ENCODE measurements at regions not wholly inside any gene's neighbourhood (a gene's known extent, or its start where the extent isn't known, plus 50 kb on each side); places are given as distances from the start of the nearest gene placed in this dataset.
"Not testable (repeated sequence)": the region's sequence is repeated elsewhere in the genome, so short reads cannot be mapped to it uniquely, and the experiment has no call there.

DNA sequence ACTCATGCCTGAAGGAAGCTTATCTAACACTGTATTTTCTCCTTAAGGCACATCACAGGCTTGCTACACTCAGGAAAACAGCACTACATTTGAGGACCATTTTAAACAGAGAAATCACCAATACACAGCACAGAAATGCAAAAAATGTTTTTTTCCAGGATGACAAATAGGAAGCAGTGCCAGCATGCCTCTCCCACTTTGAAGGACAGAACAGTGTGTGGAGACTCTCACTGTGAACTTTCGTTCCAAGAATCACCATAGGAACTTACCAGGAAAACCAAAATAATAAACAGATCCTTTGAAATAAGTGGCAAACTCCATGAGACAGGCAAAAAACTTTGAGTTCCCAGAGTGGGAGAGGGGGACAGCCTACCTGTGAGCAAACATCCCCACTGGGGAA lies 217.8 kb upstream of the MAST4 start:
- H3K4me1 ChIP-seq (ENCODE audit: insufficient read depth, insufficient read length): no peaks in the 10 kb centered on the region
- no peak for DNase-seq (ENCODE audit: low read depth, low spot score)
- no peak overlapping the region for H3K4me3 ChIP-seq (ENCODE audit: insufficient read length, low read depth)
- no peaks in the 10 kb centered on the region for H3K36me3 ChIP-seq (ENCODE audit: insufficient read depth, insufficient read length, low read length)
- H3K9me3 ChIP-seq (ENCODE audit: insufficient read depth, low read length): no peaks in the 10 kb centered on the region
- no peak overlapping the region for H3K9ac ChIP-seq (ENCODE audit: insufficient read length, low read depth)
- TF ChIP-seq SUZ12 (IDR thresholded peaks at IDR 0.05; ENCODE audit: extremely low read depth, insufficient read depth, insufficient read length) (no peak), ZNF274 (IDR thresholded peaks at IDR 0.05; ENCODE audit: low read depth, low read length) (no peak), YY1 (IDR thresholded peaks at IDR 0.05; ENCODE audit: insufficient read depth, insufficient read length) (no peak)
- no peaks in the 10 kb centered on the region for H3K27me3 ChIP-seq (ENCODE audit: insufficient read depth, insufficient read length)

DNA sequence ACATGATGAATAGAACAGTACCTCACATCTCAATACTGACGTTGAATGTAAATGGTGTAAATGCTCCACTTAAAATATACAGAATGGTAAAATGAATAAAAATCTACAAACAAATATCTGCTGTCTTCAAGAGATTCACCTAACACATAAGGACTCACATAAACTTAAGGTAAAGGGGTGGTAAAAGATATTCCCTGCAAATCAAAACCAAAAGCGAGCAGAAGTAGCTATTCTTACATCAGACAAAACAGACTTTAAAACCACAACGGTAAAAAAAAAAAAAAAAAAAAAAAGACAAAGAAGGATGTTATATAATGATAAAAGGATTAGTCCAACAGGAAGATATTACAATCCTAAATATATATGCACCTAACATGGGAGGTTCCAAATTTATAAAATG lies 214.0 kb upstream of the MAST4 start:
- TF ChIP-seq YY1 (IDR thresholded peaks at IDR 0.05; ENCODE audit: insufficient read depth, insufficient read length) (no peak), SUZ12 (IDR thresholded peaks at IDR 0.05; ENCODE audit: extremely low read depth, insufficient read depth, insufficient read length) (no peak), ZNF274 (IDR thresholded peaks at IDR 0.05; ENCODE audit: low read depth, low read length) (no peak)
- no peaks in the 10 kb centered on the region for H3K36me3 ChIP-seq (ENCODE audit: insufficient read depth, insufficient read length, low read length)
- DNase-seq (ENCODE audit: low read depth, low spot score): no peak
- no peak overlapping the region for H3K9ac ChIP-seq (ENCODE audit: insufficient read length, low read depth)
- no peak overlapping the region for H3K4me3 ChIP-seq (ENCODE audit: insufficient read length, low read depth)
- no peaks in the 10 kb centered on the region for H3K27me3 ChIP-seq (ENCODE audit: insufficient read depth, insufficient read length)
- H3K4me1 ChIP-seq (ENCODE audit: insufficient read depth, insufficient read length): no peaks in the 10 kb centered on the region
- no peaks in the 10 kb centered on the region for H3K9me3 ChIP-seq (ENCODE audit: insufficient read depth, low read length)

- H3K9me3 ChIP-seq (ENCODE audit: insufficient read depth, low read length): peaks cover 12% of the 10 kb centered on the region; the same call in 1 of the 2 replicates
- H3K4me1 ChIP-seq (ENCODE audit: insufficient read depth, insufficient read length); H3K4me3 ChIP-seq (ENCODE audit: insufficient read length, low read depth); H3K36me3 ChIP-seq (ENCODE audit: insufficient read depth, insufficient read length, low read length); H3K9ac ChIP-seq (ENCODE audit: insufficient read length, low read depth); H3K27me3 ChIP-seq (ENCODE audit: insufficient read depth, insufficient read length); DNase-seq (ENCODE audit: low read depth, low spot score): not testable (repeated sequence)
These were observed 191.0 kb upstream of the MAST4 start for GRCh38 chr5:66405145-66405544.

GRCh38 chr5:66406761-66407336 lies 189.3 kb upstream of the MAST4 start:
- Histone ChIP-seq H3K36me3 (ENCODE audit: insufficient read depth, insufficient read length, low read length) (no peaks in the 10 kb centered on the region), H3K27me3 (ENCODE audit: insufficient read depth, insufficient read length) (no peaks in the 10 kb centered on the region), H3K9me3 (ENCODE audit: insufficient read depth, low read length) (peaks cover 16% of the 10 kb centered on the region; the same call in 1 of the 2 replicates), H3K4me3 (ENCODE audit: insufficient read length, low read depth) (no peak overlapping the region), H3K9ac (ENCODE audit: insufficient read length, low read depth) (no peak overlapping the region), H3K4me1 (ENCODE audit: insufficient read depth, insufficient read length) (no peaks in the 10 kb centered on the region)
- no peak for TF ChIP-seq YY1 (IDR thresholded peaks at IDR 0.05; ENCODE audit: insufficient read depth, insufficient read length)
- no peak for TF ChIP-seq SUZ12 (IDR thresholded peaks at IDR 0.05; ENCODE audit: extremely low read depth, insufficient read depth, insufficient read length)
- TF ChIP-seq ZNF274 (IDR thresholded peaks at IDR 0.05; ENCODE audit: low read depth, low read length): no peak
- DNase-seq (ENCODE audit: low read depth, low spot score): no peak

GRCh38 chr5:66407765-66408164 lies 188.4 kb upstream of the MAST4 start:
- TF ChIP-seq ZNF274 (IDR thresholded peaks at IDR 0.05; ENCODE audit: low read depth, low read length): no peak
- no peak for TF ChIP-seq SUZ12 (IDR thresholded peaks at IDR 0.05; ENCODE audit: extremely low read depth, insufficient read depth, insufficient read length)
- no peak for TF ChIP-seq YY1 (IDR thresholded peaks at IDR 0.05; ENCODE audit: insufficient read depth, insufficient read length)
- H3K27me3 ChIP-seq (ENCODE audit: insufficient read depth, insufficient read length): no peaks in the 10 kb centered on the region
- DNase-seq (ENCODE audit: low read depth, low spot score): no peak
- no peaks in the 10 kb centered on the region for H3K36me3 ChIP-seq (ENCODE audit: insufficient read depth, insufficient read length, low read length)
- H3K9me3 ChIP-seq (ENCODE audit: insufficient read depth, low read length): peaks cover 16% of the 10 kb centered on the region; the same call in 1 of the 2 replicates
- H3K9ac ChIP-seq (ENCODE audit: insufficient read length, low read depth): no peak overlapping the region
- H3K4me3 ChIP-seq (ENCODE audit: insufficient read length, low read depth): no peak overlapping the region
- H3K4me1 ChIP-seq (ENCODE audit: insufficient read depth, insufficient read length): no peaks in the 10 kb centered on the region

GRCh38 chr5:66408576-66408975 lies 187.6 kb upstream of the MAST4 start:
- DNase-seq (ENCODE audit: low read depth, low spot score): no peak
- Histone ChIP-seq H3K4me3 (ENCODE audit: insufficient read length, low read depth) (no peak overlapping the region), H3K27me3 (ENCODE audit: insufficient read depth, insufficient read length) (no peaks in the 10 kb centered on the region), H3K9ac (ENCODE audit: insufficient read length, low read depth) (no peak overlapping the region), H3K9me3 (ENCODE audit: insufficient read depth, low read length) (peaks cover 16% of the 10 kb centered on the region; the same call in 1 of the 2 replicates), H3K36me3 (ENCODE audit: insufficient read depth, insufficient read length, low read length) (no peaks in the 10 kb centered on the region), H3K4me1 (ENCODE audit: insufficient read depth, insufficient read length) (no peaks in the 10 kb centered on the region)
- no peak for TF ChIP-seq SUZ12 (IDR thresholded peaks at IDR 0.05; ENCODE audit: extremely low read depth, insufficient read depth, insufficient read length)
- TF ChIP-seq YY1 (IDR thresholded peaks at IDR 0.05; ENCODE audit: insufficient read depth, insufficient read length): no peak
- no peak for TF ChIP-seq ZNF274 (IDR thresholded peaks at IDR 0.05; ENCODE audit: low read depth, low read length)

DNA sequence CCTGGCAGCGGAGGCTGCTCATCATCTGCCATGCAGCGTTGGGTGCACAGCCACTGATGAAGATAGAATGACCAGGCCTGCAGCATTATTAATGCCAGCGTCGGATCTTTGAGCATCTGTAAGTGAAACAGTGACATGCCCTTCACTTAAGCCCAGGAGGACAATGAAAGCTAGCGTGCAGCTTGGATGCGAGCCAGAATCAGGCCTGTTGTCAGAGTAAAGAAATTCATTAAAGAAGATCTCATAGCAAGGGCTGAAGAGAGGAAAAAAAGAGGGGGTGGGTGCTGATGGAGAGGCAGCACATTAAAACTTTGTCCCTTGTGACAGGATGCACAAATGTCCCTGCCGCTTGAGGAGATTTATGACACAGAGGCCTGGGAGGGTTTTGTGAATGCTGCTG lies 186.1 kb upstream of the MAST4 start:
- no peak overlapping the region for H3K4me3 ChIP-seq (ENCODE audit: insufficient read length, low read depth)
- no peak overlapping the region for H3K9ac ChIP-seq (ENCODE audit: insufficient read length, low read depth)
- H3K36me3 ChIP-seq (ENCODE audit: insufficient read depth, insufficient read length, low read length): no peaks in the 10 kb centered on the region
- TF ChIP-seq ZNF274 (IDR thresholded peaks at IDR 0.05; ENCODE audit: low read depth, low read length) (no peak), SUZ12 (IDR thresholded peaks at IDR 0.05; ENCODE audit: extremely low read depth, insufficient read depth, insufficient read length) (no peak), YY1 (IDR thresholded peaks at IDR 0.05; ENCODE audit: insufficient read depth, insufficient read length) (no peak)
- peaks cover 9% of the 10 kb centered on the region; the same call in 1 of the 2 replicates for H3K9me3 ChIP-seq (ENCODE audit: insufficient read depth, low read length)
- no peak for DNase-seq (ENCODE audit: low read depth, low spot score)
- H3K27me3 ChIP-seq (ENCODE audit: insufficient read depth, insufficient read length): no peaks in the 10 kb centered on the region
- H3K4me1 ChIP-seq (ENCODE audit: insufficient read depth, insufficient read length): no peaks in the 10 kb centered on the region
